ENCODE measurements at regions not wholly inside any gene's neighbourhood (a gene's known extent, or its start where the extent isn't known, plus 50 kb on each side); places are given as distances from the start of the nearest gene placed in this dataset.

DNA sequence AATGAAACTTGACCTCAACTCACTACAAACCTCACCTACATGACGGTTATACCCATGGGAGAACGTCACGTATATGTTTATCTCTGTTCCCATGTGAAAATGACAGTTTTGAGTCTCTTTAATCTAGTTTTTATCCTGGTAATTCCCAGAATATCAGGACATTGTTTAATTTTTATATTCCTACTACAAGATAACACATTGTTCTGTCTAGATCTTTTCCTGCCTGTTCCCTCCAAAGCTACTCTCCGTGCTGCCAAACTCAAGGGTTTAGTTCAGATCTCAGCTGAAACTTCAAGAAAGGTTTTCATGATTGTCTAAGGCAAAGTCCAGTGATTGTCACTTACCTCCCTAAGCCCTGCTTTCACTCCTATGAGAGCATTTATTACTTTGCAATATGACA, 1159.4 kb upstream of the SEMA6A start:
- no peak for FAIRE-seq
- H3K4me3 ChIP-seq (replicated peaks in 1 of 3; ENCODE audit: insufficient read depth in 1 of 3, low read depth in 1 of 3, low read length in 3 of 3) = no peak overlapping the region
- POLR2A ChIA-PET = no interaction called here
- no peaks in the 10 kb centered on the region for H3K4me1 ChIP-seq (ENCODE audit: control insufficient read depth, extremely low read depth, insufficient read depth, low read length)
- DNase-seq (ENCODE audit: low read depth, low spot score) = no peak
- H2AFZ ChIP-seq (ENCODE audit: low read depth, low read length) = no peak overlapping the region
- dilution Hi-C loops (cut with MboI; ENCODE audit: extremely low pct_ligation_motif_present, low sequenced_read_pairs) (no loop called here), intact Hi-C loops (cut with micrococcal nuclease) (no loop called here)
- no peak overlapping the region for H3K9ac ChIP-seq (replicated peaks; ENCODE audit: extremely low read depth, insufficient read depth, low read length)
- H3K27me3 ChIP-seq (ENCODE audit: control insufficient read depth in 2 of 2, insufficient read depth in 2 of 2, low read length in 2 of 2) = no peaks in the 10 kb centered on the region
- no peaks in the 10 kb centered on the region for H4K20me1 ChIP-seq (replicated peaks; ENCODE audit: control insufficient read depth, extremely low read depth, insufficient read depth, low read length)
- no peak overlapping the region for H3K27ac ChIP-seq (ENCODE audit: insufficient read depth, low read depth, low read length)
- H3K79me2 ChIP-seq (ENCODE audit: control insufficient read depth, insufficient read depth, low read length) = no peaks in the 10 kb centered on the region
- CTCF ChIA-PET = no interaction called here
- no peaks in the 10 kb centered on the region for H3K36me3 ChIP-seq (ENCODE audit: control insufficient read depth in 2 of 2, extremely low read depth in 1 of 2, insufficient read depth in 2 of 2, low read length in 2 of 2)
- H3K9me1 ChIP-seq (replicated peaks; ENCODE audit: control insufficient read depth, extremely low read depth, insufficient read depth, low read length) = no peaks in the 10 kb centered on the region
- no TSS peak for BruUV-seq (replicated peaks)
- no peak for TF ChIP-seq POLR2AphosphoS5 (IDR thresholded peaks at IDR 0.05; ENCODE audit: insufficient read depth, low read depth, low read length)
- TF ChIP-seq FOS (IDR thresholded peaks at IDR 0.05; ENCODE audit: borderline replicate concordance, insufficient read depth, low read length) = no peak
- TF ChIP-seq, protein P1, sequence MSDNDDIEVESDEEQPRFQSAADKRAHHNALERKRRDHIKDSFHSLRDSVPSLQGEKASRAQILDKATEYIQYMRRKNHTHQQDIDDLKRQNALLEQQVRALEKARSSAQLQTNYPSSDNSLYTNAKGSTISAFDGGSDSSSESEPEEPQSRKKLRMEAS (IDR thresholded peaks at IDR 0.05; ENCODE audit: insufficient read depth, insufficient read length) = no peak
- TF ChIP-seq GATA2 (IDR thresholded peaks at IDR 0.05; ENCODE audit: insufficient read depth, insufficient read length, low read depth, low read length) = no peak
- no peaks in the 10 kb centered on the region for H3K9me3 ChIP-seq (replicated peaks; ENCODE audit: control insufficient read depth, insufficient read depth, low read length)
- no peak overlapping the region for H3K4me2 ChIP-seq (ENCODE audit: insufficient read depth, low read length)

DNA sequence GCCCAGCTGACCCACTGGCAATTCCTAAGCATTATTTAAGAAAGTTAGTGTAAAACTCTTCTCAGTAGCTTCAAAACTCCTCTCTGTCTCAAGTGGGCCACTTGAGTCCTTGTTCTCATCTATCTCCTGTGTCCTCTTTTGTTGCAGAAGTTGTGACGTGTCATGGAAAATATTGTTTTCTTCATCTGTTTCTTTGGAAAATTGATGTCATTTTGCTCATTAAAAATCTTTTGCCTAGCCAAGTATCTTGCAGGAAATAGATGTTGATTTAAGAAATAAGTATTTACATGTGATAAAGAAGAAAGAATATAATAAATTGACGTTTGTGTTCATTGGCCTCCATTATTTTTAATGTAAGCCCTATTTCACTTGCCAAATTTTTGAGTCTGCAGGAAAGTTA, 1158.4 kb upstream of the SEMA6A start:
- no peak overlapping the region for H3K27ac ChIP-seq (ENCODE audit: insufficient read depth, low read depth, low read length)
- no peaks in the 10 kb centered on the region for H4K20me1 ChIP-seq (replicated peaks; ENCODE audit: control insufficient read depth, extremely low read depth, insufficient read depth, low read length)
- no peaks in the 10 kb centered on the region for H3K27me3 ChIP-seq (ENCODE audit: control insufficient read depth in 2 of 2, insufficient read depth in 2 of 2, low read length in 2 of 2)
- no peak overlapping the region for H3K4me2 ChIP-seq (ENCODE audit: insufficient read depth, low read length)
- no TSS peak for BruUV-seq (replicated peaks)
- no peak overlapping the region for H2AFZ ChIP-seq (ENCODE audit: low read depth, low read length)
- ChIA-PET CTCF (no interaction called here), POLR2A (no interaction called here)
- no peak overlapping the region for H3K4me3 ChIP-seq (replicated peaks in 1 of 3; ENCODE audit: insufficient read depth in 1 of 3, low read depth in 1 of 3, low read length in 3 of 3)
- no peaks in the 10 kb centered on the region for H3K79me2 ChIP-seq (ENCODE audit: control insufficient read depth, insufficient read depth, low read length)
- no peak for DNase-seq (ENCODE audit: low read depth, low spot score)
- FAIRE-seq = no peak
- H3K36me3 ChIP-seq (ENCODE audit: control insufficient read depth in 2 of 2, extremely low read depth in 1 of 2, insufficient read depth in 2 of 2, low read length in 2 of 2) = no peaks in the 10 kb centered on the region
- H3K4me1 ChIP-seq (ENCODE audit: control insufficient read depth, extremely low read depth, insufficient read depth, low read length) = no peaks in the 10 kb centered on the region
- H3K9ac ChIP-seq (replicated peaks; ENCODE audit: extremely low read depth, insufficient read depth, low read length) = no peak overlapping the region
- H3K9me3 ChIP-seq (replicated peaks; ENCODE audit: control insufficient read depth, insufficient read depth, low read length) = no peaks in the 10 kb centered on the region
- dilution Hi-C loops (cut with MboI; ENCODE audit: extremely low pct_ligation_motif_present, low sequenced_read_pairs) = no loop called here
- TF ChIP-seq JUN (IDR thresholded peaks at IDR 0.05; ENCODE audit: borderline replicate concordance, insufficient read depth, insufficient read length, low read depth) = no peak
- no peak for TF ChIP-seq POLR2AphosphoS5 (IDR thresholded peaks at IDR 0.05; ENCODE audit: insufficient read depth, low read depth, low read length)
- TF ChIP-seq, protein P1 (IDR thresholded peaks at IDR 0.05; ENCODE audit: insufficient read depth, insufficient read length) = no peak
- TF ChIP-seq GATA2 (IDR thresholded peaks at IDR 0.05; ENCODE audit: insufficient read depth, insufficient read length, low read depth, low read length) = no peak
- TF ChIP-seq, protein P2, sequence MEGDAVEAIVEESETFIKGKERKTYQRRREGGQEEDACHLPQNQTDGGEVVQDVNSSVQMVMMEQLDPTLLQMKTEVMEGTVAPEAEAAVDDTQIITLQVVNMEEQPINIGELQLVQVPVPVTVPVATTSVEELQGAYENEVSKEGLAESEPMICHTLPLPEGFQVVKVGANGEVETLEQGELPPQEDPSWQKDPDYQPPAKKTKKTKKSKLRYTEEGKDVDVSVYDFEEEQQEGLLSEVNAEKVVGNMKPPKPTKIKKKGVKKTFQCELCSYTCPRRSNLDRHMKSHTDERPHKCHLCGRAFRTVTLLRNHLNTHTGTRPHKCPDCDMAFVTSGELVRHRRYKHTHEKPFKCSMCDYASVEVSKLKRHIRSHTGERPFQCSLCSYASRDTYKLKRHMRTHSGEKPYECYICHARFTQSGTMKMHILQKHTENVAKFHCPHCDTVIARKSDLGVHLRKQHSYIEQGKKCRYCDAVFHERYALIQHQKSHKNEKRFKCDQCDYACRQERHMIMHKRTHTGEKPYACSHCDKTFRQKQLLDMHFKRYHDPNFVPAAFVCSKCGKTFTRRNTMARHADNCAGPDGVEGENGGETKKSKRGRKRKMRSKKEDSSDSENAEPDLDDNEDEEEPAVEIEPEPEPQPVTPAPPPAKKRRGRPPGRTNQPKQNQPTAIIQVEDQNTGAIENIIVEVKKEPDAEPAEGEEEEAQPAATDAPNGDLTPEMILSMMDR (IDR thresholded peaks at IDR 0.05; ENCODE audit: extremely low read depth in 1 of 2, insufficient read depth in 1 of 2, low read depth in 1 of 2, low read length in 2 of 2) = no peak
- TF ChIP-seq MYC (IDR thresholded peaks at IDR 0.05; ENCODE audit: low read depth, low read length) = no peak
- TF ChIP-seq EZH2 (IDR thresholded peaks at IDR 0.05; ENCODE audit: borderline replicate concordance, low read depth, low read length, severe bottlenecking) = no peak
- no peak for TF ChIP-seq POLR2A (IDR thresholded peaks at IDR 0.05; ENCODE audit: low read depth, low read length)
- TF ChIP-seq FOS (IDR thresholded peaks at IDR 0.05; ENCODE audit: borderline replicate concordance, insufficient read depth, low read length) = no peak
- intact Hi-C loops (cut with micrococcal nuclease) = no loop called here
- no peaks in the 10 kb centered on the region for H3K9me1 ChIP-seq (replicated peaks; ENCODE audit: control insufficient read depth, extremely low read depth, insufficient read depth, low read length)
